Ureter (tissue), 1 donor: ENCODE measurements at regions not wholly inside any gene's neighbourhood (a gene's known extent, or its start where the extent isn't known, plus 50 kb on each side); places are given as distances from the start of the nearest gene placed in this dataset.
"Not testable (repeated sequence)": the region's sequence is repeated elsewhere in the genome, so short reads cannot be mapped to it uniquely, and the experiment has no call there.

Experiments used
- DNase-seq: peaks from one replicate; pipeline ENCODE4 v3.0.0-alpha.2; 2020; ENCODE audit warnings: low spot score
- donor health status: DM: yes; HTN: yes; CAD: no.

- DNase-seq: no peak
Observed at GRCh38 chr4:79747252-79747651, 325.8 kb downstream of the ANTXR2 start.

- no peak for DNase-seq
Observed at GRCh38 chr4:79743014-79743413, 330.0 kb downstream of the ANTXR2 start.

- no peak for DNase-seq
Observed at GRCh38 chr4:79739912-79740311, 331.9 kb upstream of the GK2 start.

- DNase-seq: no peak
Observed at GRCh38 chr4:79723507-79723906, 315.5 kb upstream of the GK2 start.

GRCh38 chr4:79700356-79700755 lies 292.3 kb upstream of the GK2 start:
- no peak for DNase-seq

- no peak for DNase-seq
Observed at GRCh38 chr4:79697444-79697843, 289.4 kb upstream of the GK2 start.

GRCh38 chr4:79696534-79696933 lies 288.5 kb upstream of the GK2 start:
- DNase-seq: not testable (repeated sequence)

- no peak for DNase-seq
Observed at GRCh38 chr4:79695848-79696247, 287.8 kb upstream of the GK2 start.

GRCh38 chr4:79689740-79690139 lies 281.7 kb upstream of the GK2 start:
- no peak for DNase-seq

GRCh38 chr4:79688691-79689090 lies 280.7 kb upstream of the GK2 start:
- no peak for DNase-seq

GRCh38 chr4:79687006-79687405 lies 279.0 kb upstream of the GK2 start:
- DNase-seq: no peak

GRCh38 chr4:79685542-79685941 lies 277.5 kb upstream of the GK2 start:
- no peak for DNase-seq

GRCh38 chr4:79684516-79684915 lies 276.5 kb upstream of the GK2 start:
- DNase-seq: no peak

GRCh38 chr4:79682801-79683530 lies 274.9 kb upstream of the GK2 start:
- no peak for DNase-seq

- no peak for DNase-seq
Observed at GRCh38 chr4:79682161-79682560, 274.1 kb upstream of the GK2 start.

- DNase-seq: no peak
Observed at GRCh38 chr4:79679859-79680258, 271.8 kb upstream of the GK2 start.

GRCh38 chr4:79678472-79679202 lies 270.6 kb upstream of the GK2 start:
- DNase-seq: no peak

- DNase-seq: no peak
Observed at GRCh38 chr4:79676705-79677104, 268.7 kb upstream of the GK2 start.

GRCh38 chr4:79674906-79675305 lies 266.9 kb upstream of the GK2 start:
- DNase-seq: not testable (repeated sequence)

GRCh38 chr4:79673898-79674297 lies 265.9 kb upstream of the GK2 start:
- no peak for DNase-seq

- DNase-seq: no peak
Observed at GRCh38 chr4:79673377-79673776, 265.3 kb upstream of the GK2 start.

GRCh38 chr4:79666875-79667274 lies 258.8 kb upstream of the GK2 start:
- DNase-seq: no peak

- DNase-seq: no peak
Observed at GRCh38 chr4:79666112-79666511, 258.1 kb upstream of the GK2 start.

- no peak for DNase-seq
Observed at GRCh38 chr4:79663865-79664264, 255.8 kb upstream of the GK2 start.
